GM12878 (cell line): ENCODE measurements at regions not wholly inside any gene's neighbourhood (a gene's known extent, or its start where the extent isn't known, plus 50 kb on each side); places are given as distances from the start of the nearest gene placed in this dataset.

Source experiments
- ATAC-seq: fragments of 200-7000 bp; cut with Tn5 transposase; 3 replicates; pipeline ENCODE4 v1.9.1; 2020; ENCODE audit warnings: mild to moderate bottlenecking, moderate library complexity
- BruUV-seq: library from RNA; stranded (reverse); fragments of 400-500 nt; replicated peaks from 2 replicates; lab custom pipeline; 2021; lab: Mats Ljungman, UMichigan
- CTCF ChIA-PET: fragments of 300-600 bp; sonication (Branson Sonifier 250); formaldehyde crosslinking; extraction: SDS; loops from one replicate; lab custom pipeline; 2021; ENCODE audit warnings: inconsistent platforms; lab: Yijun Ruan, JAX
- POLR2A ChIA-PET: fragments of 350-600 bp; formaldehyde crosslinking; extraction: SDS; loops from one replicate; lab custom pipeline; 2021; ENCODE audit warnings: inconsistent platforms; lab: Charles Lee
- RAD21 ChIA-PET: fragments of 300-600 bp; sonication (Branson Sonifier 250); formaldehyde crosslinking; loops from one replicate; lab custom pipeline; 2023; ENCODE audit warnings: antibody characterized with exemption; ENCODE audit not compliant: unreplicated experiment; lab: Charles Lee
- SMC1A ChIA-PET: fragments of 300-600 bp; sonication (Branson Sonifier 250); formaldehyde crosslinking; loops from one replicate; lab custom pipeline; 2023; ENCODE audit not compliant: unreplicated experiment, uncharacterized antibody; lab: Charles Lee
- DNase-seq: peaks from one replicate; pipeline ENCODE4 v3.0.0-alpha.2; 2011; ENCODE audit warnings: low read depth, low spot score
- FAIRE-seq: peaks from 3 replicates; lab custom pipeline; 2011; peaks lifted over from hg19 to GRCh38; lab: Jason Lieb, UNC
- H2AFZ ChIP-seq: 2 replicates; pipeline ENCODE4 v1.6.0; 2011; ENCODE audit warnings: low read depth, low read length, control low read depth; ENCODE audit not compliant: control insufficient read depth
- H3K27ac ChIP-seq: 2 replicates; pipeline ENCODE4 v1.5.1; 2011; ENCODE audit warnings: control low read depth; ENCODE audit not compliant: control insufficient read depth, insufficient read depth
- H3K27me3 ChIP-seq, 2 experiments: replicated peaks in 1 of 2; 2 replicates each; pipeline versions ENCODE4 v1.6.0 to v1.6.1; 2011; ENCODE audit warnings: low read length in 1 of 2; ENCODE audit not compliant: control insufficient read depth in 2 of 2, insufficient read depth in 2 of 2
- H3K36me3 ChIP-seq, 2 experiments: 2 replicates each; pipeline ENCODE4 v1.5.1; 2011; ENCODE audit warnings: low read length in 1 of 2; ENCODE audit not compliant: control insufficient read depth in 2 of 2, insufficient read depth in 2 of 2
- H3K4me1 ChIP-seq: 2 replicates; pipeline ENCODE4 v1.6.1; 2011; ENCODE audit warnings: mild to moderate bottlenecking, low read length, moderate library complexity, mixed read lengths; ENCODE audit not compliant: control insufficient read depth, insufficient read depth
- H3K4me2 ChIP-seq: 2 replicates; pipeline ENCODE4 v1.6.0; 2011; ENCODE audit warnings: control low read depth; ENCODE audit not compliant: control insufficient read depth, insufficient read depth
- H3K4me3 ChIP-seq: fragments of 200-600 bp; sonication (generic); 2 replicates; pipeline ENCODE4 v1.5.1; 2016
- H3K79me2 ChIP-seq: 2 replicates; pipeline ENCODE4 v1.6.0; 2011; ENCODE audit warnings: low read length; ENCODE audit not compliant: control insufficient read depth, insufficient read depth
- H3K9ac ChIP-seq: 2 replicates; pipeline ENCODE4 v1.8.0; 2011; ENCODE audit warnings: low read length, control low read depth, mixed read lengths; ENCODE audit not compliant: control insufficient read depth, insufficient read depth
- H3K9me3 ChIP-seq: replicated peaks from 3 replicates; pipeline ENCODE4 v1.5.1; 2011; ENCODE audit warnings: mild to moderate bottlenecking, low read length; ENCODE audit not compliant: control insufficient read depth, insufficient read depth
- H4K20me1 ChIP-seq: 2 replicates; pipeline ENCODE4 v1.6.0; 2011; ENCODE audit not compliant: control insufficient read depth, insufficient read depth
- ATF3 ChIP-seq: IDR thresholded peaks from 2 replicates; pipeline ENCODE4 v1.6.1; 2011; ENCODE audit warnings: low read depth, mild to moderate bottlenecking, low read length, moderate library complexity, borderline replicate concordance; ENCODE audit errors: extremely low read depth
- CEBPB ChIP-seq, 2 experiments: fragments of 150-350 bp in 1 of 2; IDR thresholded peaks; 2 replicates each; pipeline ENCODE4 v1.6.1; 2012 to 2014; ENCODE audit warnings: low read depth in 2 of 2, low read length in 2 of 2, borderline replicate concordance in 1 of 2, inconsistent platforms in 1 of 2
- IKZF2 ChIP-seq, 2 experiments: fragments of 450-650 bp; IDR thresholded peaks; 2 replicates each; pipeline ENCODE4 v1.6.1; 2017; ENCODE audit warnings: mild to moderate bottlenecking in 2 of 2, moderate library complexity in 2 of 2
- IRF5 ChIP-seq: fragments of 450-650 bp; IDR thresholded peaks from 2 replicates; pipeline ENCODE4 v1.6.1; 2017; ENCODE audit warnings: borderline replicate concordance
- NFIC ChIP-seq: IDR thresholded peaks from 2 replicates; pipeline ENCODE4 v1.6.1; 2012; ENCODE audit warnings: low read depth, mild to moderate bottlenecking, inconsistent platforms, low read length, moderate library complexity
- NFYA ChIP-seq: IDR thresholded peaks from 2 replicates; pipeline ENCODE4 v1.6.1; 2011; ENCODE audit warnings: low read depth, mild to moderate bottlenecking, low read length, improper control_type of control experiment, borderline replicate concordance
- NRF1 ChIP-seq: conservative IDR thresholded peaks from 2 replicates; pipeline ENCODE4 v1.6.1; 2011; ENCODE audit warnings: mild to moderate bottlenecking, low read depth, low read length, improper control_type of control experiment
- PBX3 ChIP-seq: IDR thresholded peaks from 2 replicates; pipeline ENCODE4 v1.6.1; 2011; ENCODE audit warnings: mild to moderate bottlenecking, low read depth, low read length, moderate library complexity; ENCODE audit not compliant: insufficient replicate concordance
- RFX5 ChIP-seq: IDR thresholded peaks from 2 replicates; pipeline ENCODE4 v1.6.1; 2011; ENCODE audit warnings: low read depth, low read length, improper control_type of control experiment
- SMAD5 ChIP-seq: IDR thresholded peaks from 2 replicates; pipeline ENCODE4 v1.6.1; 2016; ENCODE audit warnings: antibody characterized with exemption, low read depth
- STAT1 ChIP-seq: fragments of 450-650 bp; conservative IDR thresholded peaks from 2 replicates; pipeline ENCODE4 v1.6.1; 2014; ENCODE audit warnings: antibody characterized with exemption, mild to moderate bottlenecking
- WRNIP1 ChIP-seq: IDR thresholded peaks from 2 replicates; pipeline ENCODE4 v1.6.1; 2011; ENCODE audit warnings: low read depth, low read length, improper control_type of control experiment, borderline replicate concordance
- ZBTB33 ChIP-seq: fragments of 450-650 bp; IDR thresholded peaks from 2 replicates; pipeline ENCODE4 v1.6.1; 2017; ENCODE audit warnings: mild to moderate bottlenecking
- ZNF24 ChIP-seq: fragments of 450-650 bp; IDR thresholded peaks from 2 replicates; pipeline ENCODE4 v1.6.1; 2017; ENCODE audit warnings: antibody characterized with exemption, mild to moderate bottlenecking
- WGBS: methylation state at CpG from one replicate; pipeline ENCODE4 v1.1.6; 2016; ENCODE audit warnings: low lambda C conversion rate; ENCODE audit not compliant: insufficient replicate concordance, insufficient coverage; ENCODE audit errors: missing lambda C conversion rate; 5-methylcytosine and 5-hydroxymethylcytosine counted together
- in situ Hi-C: fragments of 300-500 bp; cut with MboI; formaldehyde crosslinking; loops from 9 replicates; pipeline ENCODE4 v1.14.3; 2018; ENCODE audit warnings: mixed read lengths
- intact Hi-C: fragments of 100-400 bp; cut with micrococcal nuclease; formaldehyde crosslinking; loops from one replicate; pipeline ENCODE4 v1.14.2; 2022; ENCODE audit not compliant: unreplicated experiment

- TF ChIP-seq ZBTB33 = no peak
- TF ChIP-seq RFX5 = no peak
- no peak for TF ChIP-seq PBX3
- TF ChIP-seq ATF3 = no peak
- TF ChIP-seq, all 136 proteins: peak for 0
Measured at GRCh38 chrX:39911278-39911897, 186.4 kb downstream of the BCOR start (continued).

GRCh38 chrX:39912126-39912525, 185.6 kb downstream of the BCOR start:
- POLR2A ChIA-PET = no interaction called here
- intact Hi-C loops = no loop called here

More at GRCh38 chrX:39912126-39912525, 185.6 kb downstream of the BCOR start:
- no peak for FAIRE-seq
- ChIA-PET SMC1A (no interaction called here), CTCF (no interaction called here), RAD21 (no interaction called here)
- no peak for DNase-seq
- Histone ChIP-seq H3K9ac (no peak overlapping the region), H2AFZ (no peak overlapping the region), H3K4me1 (peaks cover 4% of the 10 kb centered on the region; the same call in 1 of the 2 replicates), H3K27ac (no peak overlapping the region), H3K9me3 (no peaks in the 10 kb centered on the region; the same call in 2 of the 3 replicates), H3K4me3 (no peak overlapping the region), H4K20me1 (no peaks in the 10 kb centered on the region), H3K27me3 (no peaks in the 10 kb centered on the region; a peak in 1 of 4 replicates), H3K36me3 (no peaks in the 10 kb centered on the region), H3K79me2 (no peaks in the 10 kb centered on the region), H3K4me2 (no peak overlapping the region)
- WGBS = 42% methylated on average over 7 of the region's 7 CpGs
- BruUV-seq = no TSS peak
- in situ Hi-C loops = no loop called here
- TF ChIP-seq ZNF24 (no peak), CEBPB (IDR thresholded peaks at IDR 0.05; ENCODE audit: borderline replicate concordance in 1 of 2, low read depth in 2 of 2, low read length in 2 of 2) (no peak), NRF1 (no peak), NFYA (no peak), IKZF2 (IDR thresholded peaks at IDR 0.05) (no peak), IRF5 (no peak), STAT1 (no peak), SMAD5 (no peak), NFIC (no peak), WRNIP1 (no peak)
- no peak for ATAC-seq
